Stomach (tissue), 8 donors: ENCODE measurements at regions not wholly inside any gene's neighbourhood (a gene's known extent, or its start where the extent isn't known, plus 50 kb on each side); places are given as distances from the start of the nearest gene placed in this dataset.

Experiments
- DNase-seq, 2 donors: peaks; one replicate each; pipeline versions ENCODE4 v3.0.0 to v3.0.0-alpha.2; 2013 to 2019
- H3K27ac ChIP-seq, 5 donors: fragments of 200-600 bp in 4 of 5; sonication (generic) in 4 of 5; one replicate each; pipeline ENCODE4 v1.5.1; 2013 to 2019; ENCODE audit warnings: mild to moderate bottlenecking in 1 of 5, moderate library complexity in 1 of 5
- H3K27me3 ChIP-seq, 3 donors: fragments of 200-600 bp; sonication (generic); one replicate each; pipeline ENCODE4 v1.5.1; 2017 to 2019; ENCODE audit warnings: mixed run types in 1 of 3
- H3K36me3 ChIP-seq, 4 donors: fragments of 200-600 bp; sonication (generic); 1 replicate in 3 of 4; 2 replicates in 1 of 4; pipeline ENCODE4 v1.5.1; 2016 to 2019
- H3K4me1 ChIP-seq, 4 donors: fragments of 200-600 bp; sonication (generic); one replicate each; pipeline ENCODE4 v1.5.1; 2016 to 2019
- H3K4me3 ChIP-seq, 4 donors: fragments of 200-600 bp; sonication (generic) in 3 of 4; one replicate each; pipeline ENCODE4 v1.5.1; 2016 to 2019; ENCODE audit warnings: mild to moderate bottlenecking in 1 of 4
- H3K9me3 ChIP-seq, 4 donors: fragments of 200-600 bp; sonication (generic); one replicate each; pipeline ENCODE4 v1.5.1; 2016 to 2019
- EP300 ChIP-seq: sonication (generic); formaldehyde crosslinking; IDR thresholded peaks from one replicate; pipeline ENCODE4 v1.6.1; 2017; ENCODE audit warnings: antibody characterized with exemption
- POLR2A ChIP-seq, 4 donors: fragments of 450-650 bp; IDR thresholded peaks; one replicate each; pipeline ENCODE4 v1.6.1; 2016; ENCODE audit warnings: antibody characterized with exemption in 4 of 4, control low read depth in 2 of 4, mild to moderate bottlenecking in 1 of 4, moderate library complexity in 1 of 4
- POLR2AphosphoS5 ChIP-seq, 3 donors: sonication (generic); formaldehyde crosslinking; IDR thresholded peaks; one replicate each; pipeline ENCODE4 v1.6.1; 2016; ENCODE audit warnings: antibody characterized with exemption in 3 of 3
- WGBS, 5 donors: extraction: QIAGEN DNeasy Blood & Tissue Kit in 3 of 5; methylation state at CpG; one replicate each; pipeline versions ENCODE4 v1.1.5 to v1.1.7; 2013 to 2018; 5-methylcytosine and 5-hydroxymethylcytosine counted together
- intact Hi-C: fragments of 100-400 bp; cut with DNase I; formaldehyde crosslinking; loops from one replicate; pipeline ENCODE4 v1.15.1; 2023; ENCODE audit warnings: low total_unique reads
- TF ChIP-seq, protein P1 (sequence below), 7 experiments: fragments of 450-650 bp in 4 of 7; fragments of 200-600 bp in 3 of 7; sonication (generic) in 3 of 7; IDR thresholded peaks; one replicate each; pipeline ENCODE4 v1.5.1; 2016 to 2019; ENCODE audit warnings: antibody characterized with exemption in 7 of 7, control low read depth in 2 of 7, mild to moderate bottlenecking in 1 of 7
- donor health status: healthy with polysubstance abuse.
- donor health status: Bipolar disorder and iron deficiency.
- donor health status: healthy.

DNA sequence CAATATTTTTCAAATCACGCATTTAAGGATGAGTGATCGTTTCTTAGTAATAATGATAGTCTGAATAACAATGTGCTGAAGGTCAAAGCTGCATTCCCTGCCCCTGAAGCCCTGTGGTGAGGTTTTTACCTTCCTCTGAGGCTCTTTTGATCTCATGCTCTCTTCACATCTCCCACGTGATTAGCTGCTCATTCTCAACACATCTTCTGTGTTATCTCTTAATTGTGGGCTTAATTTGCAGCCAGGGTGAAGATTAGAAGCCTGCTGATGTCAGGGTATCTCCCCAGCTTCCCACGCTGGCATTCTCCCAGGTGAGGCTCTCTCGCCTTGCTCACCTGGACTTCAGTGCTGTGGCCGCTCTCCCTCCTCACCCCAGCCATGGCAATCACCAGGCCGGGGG, 109.7 kb upstream of the FOXQ1 start:
- intact Hi-C loops = no loop called here
- WGBS, 5 donors = 76 to 83% (median 81%) methylated on average over 7 of the region's 7 CpGs
- no peaks in the 10 kb centered on the region for H3K4me1 ChIP-seq
- no peaks in the 10 kb centered on the region for H3K27me3 ChIP-seq
- H3K27ac ChIP-seq = no peak overlapping the region
- no peaks in the 10 kb centered on the region for H3K36me3 ChIP-seq
- H3K4me3 ChIP-seq = no peak overlapping the region
- no peaks in the 10 kb centered on the region for H3K9me3 ChIP-seq
- TF ChIP-seq POLR2A (IDR thresholded peaks at IDR 0.05) = no peak
- TF ChIP-seq, protein P1, sequence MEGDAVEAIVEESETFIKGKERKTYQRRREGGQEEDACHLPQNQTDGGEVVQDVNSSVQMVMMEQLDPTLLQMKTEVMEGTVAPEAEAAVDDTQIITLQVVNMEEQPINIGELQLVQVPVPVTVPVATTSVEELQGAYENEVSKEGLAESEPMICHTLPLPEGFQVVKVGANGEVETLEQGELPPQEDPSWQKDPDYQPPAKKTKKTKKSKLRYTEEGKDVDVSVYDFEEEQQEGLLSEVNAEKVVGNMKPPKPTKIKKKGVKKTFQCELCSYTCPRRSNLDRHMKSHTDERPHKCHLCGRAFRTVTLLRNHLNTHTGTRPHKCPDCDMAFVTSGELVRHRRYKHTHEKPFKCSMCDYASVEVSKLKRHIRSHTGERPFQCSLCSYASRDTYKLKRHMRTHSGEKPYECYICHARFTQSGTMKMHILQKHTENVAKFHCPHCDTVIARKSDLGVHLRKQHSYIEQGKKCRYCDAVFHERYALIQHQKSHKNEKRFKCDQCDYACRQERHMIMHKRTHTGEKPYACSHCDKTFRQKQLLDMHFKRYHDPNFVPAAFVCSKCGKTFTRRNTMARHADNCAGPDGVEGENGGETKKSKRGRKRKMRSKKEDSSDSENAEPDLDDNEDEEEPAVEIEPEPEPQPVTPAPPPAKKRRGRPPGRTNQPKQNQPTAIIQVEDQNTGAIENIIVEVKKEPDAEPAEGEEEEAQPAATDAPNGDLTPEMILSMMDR (IDR thresholded peaks at IDR 0.05) = no peak
- no peak for TF ChIP-seq POLR2AphosphoS5 (IDR thresholded peaks at IDR 0.05)
- TF ChIP-seq EP300 = no peak
- no peak for DNase-seq

DNA sequence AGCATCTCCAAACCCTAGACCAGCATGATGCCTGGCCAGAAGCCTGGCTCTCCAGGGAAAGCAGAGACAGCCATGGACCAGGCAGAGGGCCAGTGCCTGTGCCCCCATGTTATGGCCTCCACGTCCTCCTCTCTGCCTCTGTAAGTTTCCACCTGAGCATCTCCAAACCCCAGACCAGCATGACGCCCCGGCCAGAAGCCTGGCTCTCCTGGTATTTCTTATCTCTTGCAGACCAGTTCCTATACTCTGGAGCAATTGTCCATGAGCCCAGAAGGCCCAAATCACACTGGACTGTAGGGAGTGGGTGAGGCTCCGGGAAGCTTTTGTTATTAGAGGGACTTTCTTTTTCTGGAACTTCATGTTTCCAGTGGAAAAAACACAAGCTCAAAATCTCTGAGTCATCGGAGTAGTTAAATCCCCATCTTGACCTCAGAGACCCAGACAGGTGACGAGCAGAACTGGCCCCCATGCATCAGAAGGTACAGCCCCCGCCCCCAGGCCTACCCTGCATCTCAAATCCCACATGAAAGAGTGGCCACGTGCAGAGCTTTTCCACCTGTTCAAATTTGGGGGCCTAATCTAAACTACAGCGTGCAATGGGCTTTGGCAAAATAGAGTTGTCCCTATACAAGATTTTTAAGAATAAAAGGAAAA, 110.2 kb upstream of the FOXQ1 start:
- no peak overlapping the region for H3K27ac ChIP-seq
- DNase-seq = no peak
- H3K27me3 ChIP-seq = no peaks in the 10 kb centered on the region
- no peaks in the 10 kb centered on the region for H3K36me3 ChIP-seq
- H3K4me3 ChIP-seq = no peak overlapping the region
- H3K4me1 ChIP-seq = no peaks in the 10 kb centered on the region
- no peaks in the 10 kb centered on the region for H3K9me3 ChIP-seq
- intact Hi-C loops = no loop called here
- WGBS, 5 donors = 78 to 87% (median 81%) methylated on average over 9 of the region's 9 CpGs
- TF ChIP-seq POLR2A (IDR thresholded peaks at IDR 0.05) = no peak
- TF ChIP-seq, protein P1 (IDR thresholded peaks at IDR 0.05) = no peak
- no peak for TF ChIP-seq EP300
- no peak for TF ChIP-seq POLR2AphosphoS5 (IDR thresholded peaks at IDR 0.05)

GRCh38 chr6:1200409-1201101, 111.3 kb upstream of the FOXQ1 start:
- no peaks in the 10 kb centered on the region for H3K4me1 ChIP-seq
- H3K27ac ChIP-seq = no peak overlapping the region
- H3K9me3 ChIP-seq = peaks cover 0 to 6% (median 0%) of the 10 kb centered on the region in 4 donors
- H3K27me3 ChIP-seq = no peaks in the 10 kb centered on the region
- TF ChIP-seq, protein P1 (IDR thresholded peaks at IDR 0.05) = no peak
- DNase-seq = no peak
- no peaks in the 10 kb centered on the region for H3K36me3 ChIP-seq
- H3K4me3 ChIP-seq = no peak overlapping the region
- intact Hi-C loops = no loop called here
- WGBS, 5 donors = 89 to 92% (median 91%) methylated on average over 15 of the region's 15 CpGs

DNA sequence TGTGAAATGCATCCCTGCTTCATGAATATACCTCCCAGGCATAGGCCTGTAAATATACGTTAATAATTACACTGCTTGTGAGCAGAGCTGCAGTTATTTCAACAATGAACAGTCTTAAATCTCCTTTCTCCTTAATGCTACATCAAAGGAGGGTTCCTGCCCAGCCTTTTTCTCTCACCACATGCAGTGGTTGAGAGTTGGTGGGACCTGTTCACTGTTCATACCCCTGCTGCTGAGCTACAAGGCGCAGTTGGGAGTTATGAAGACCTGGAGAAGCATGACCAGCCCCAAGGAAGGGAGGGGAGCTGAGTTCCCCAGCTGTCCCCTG, 111.9 kb upstream of the FOXQ1 start:
- H3K4me1 ChIP-seq = no peaks in the 10 kb centered on the region
- intact Hi-C loops = no loop called here
- 79 to 92% (median 90%) methylated on average over 2 of the region's 2 CpGs for WGBS, 5 donors
- no peak overlapping the region for H3K27ac ChIP-seq
- H3K9me3 ChIP-seq = peaks cover 0 to 9% (median 0%) of the 10 kb centered on the region in 4 donors
- TF ChIP-seq POLR2AphosphoS5 (IDR thresholded peaks at IDR 0.05) (no peak), EP300 (no peak), POLR2A (IDR thresholded peaks at IDR 0.05) (no peak)
- H3K27me3 ChIP-seq = no peaks in the 10 kb centered on the region
- no peak for DNase-seq
- no peak overlapping the region for H3K4me3 ChIP-seq
- H3K36me3 ChIP-seq = no peaks in the 10 kb centered on the region

- TF ChIP-seq, protein P1 (IDR thresholded peaks at IDR 0.05) = no peak
- no peak for TF ChIP-seq POLR2A (IDR thresholded peaks at IDR 0.05)
- TF ChIP-seq POLR2AphosphoS5 (IDR thresholded peaks at IDR 0.05) = no peak
- TF ChIP-seq EP300 = no peak
- H3K4me1 ChIP-seq = no peaks in the 10 kb centered on the region
- no peaks in the 10 kb centered on the region for H3K27me3 ChIP-seq
- no peak overlapping the region for H3K4me3 ChIP-seq
- H3K27ac ChIP-seq = no peak overlapping the region
- no peak for DNase-seq
- H3K36me3 ChIP-seq = no peaks in the 10 kb centered on the region
- intact Hi-C loops = no loop called here
- WGBS, 5 donors = 78 to 89% (median 83%) methylated on average over 3 of the region's 3 CpGs
- peaks cover 0 to 9% (median 0%) of the 10 kb centered on the region in 4 donors for H3K9me3 ChIP-seq
Measured at GRCh38 chr6:1197309-1197708, 114.6 kb upstream of the FOXQ1 start.
